ENCODE measurements at regions not wholly inside any gene's neighbourhood (a gene's known extent, or its start where the extent isn't known, plus 50 kb on each side); places are given as distances from the start of the nearest gene placed in this dataset.

- Mint-ChIP-seq H3K36me3 (no peaks in the 10 kb centered on the region), H3K4me3 (no peak overlapping the region), H3K27ac (no peak overlapping the region), H3K27me3 (no peaks in the 10 kb centered on the region), H3K4me1 (ENCODE audit: low read depth) (no peaks in the 10 kb centered on the region), H3K9me3 (peaks cover 4% of the 10 kb centered on the region)
- ChIA-PET POLR2A (no interaction called here), CTCF (no interaction called here)
- intact Hi-C loops (cut with micrococcal nuclease), result no loop called here
- DNase-seq, result no peak
These were observed 143.9 kb downstream of the OR2K2 start for GRCh38 chr9:111186021-111186530.

GRCh38 chr9:111180811-111181210 lies 142.5 kb upstream of the LPAR1 start:
- Mint-ChIP-seq H3K9me3 (peaks cover 4% of the 10 kb centered on the region), H3K36me3 (no peaks in the 10 kb centered on the region), H3K4me1 (ENCODE audit: low read depth) (no peaks in the 10 kb centered on the region), H3K27me3 (peaks cover 2% of the 10 kb centered on the region), H3K4me3 (no peak overlapping the region), H3K27ac (no peak overlapping the region)
- no peak for DNase-seq
- ChIA-PET CTCF (no interaction called here), POLR2A (no interaction called here)
- intact Hi-C loops (cut with micrococcal nuclease), result no loop called here

- Mint-ChIP-seq H3K9me3 (peaks cover 4% of the 10 kb centered on the region), H3K27me3 (peaks cover 2% of the 10 kb centered on the region), H3K27ac (no peak overlapping the region), H3K4me3 (no peak overlapping the region), H3K4me1 (ENCODE audit: low read depth) (no peaks in the 10 kb centered on the region), H3K36me3 (no peaks in the 10 kb centered on the region)
- CTCF ChIA-PET, result no interaction called here
- intact Hi-C loops (cut with micrococcal nuclease), result no loop called here
- no peak for DNase-seq
- POLR2A ChIA-PET, result no interaction called here
These were observed 141.3 kb upstream of the LPAR1 start for GRCh38 chr9:111179577-111179976.

GRCh38 chr9:111178331-111179055 lies 140.2 kb upstream of the LPAR1 start:
- DNase-seq, result no peak
- no peak overlapping the region for H3K27ac Mint-ChIP-seq
- CTCF ChIA-PET, result interaction anchor here (0.6 kb wide), 1 partner anchor 22 kb away, joined by 3 read pairs; no protein-coding TSS in a partner anchor
- H3K9me3 Mint-ChIP-seq, result peaks cover 4% of the 10 kb centered on the region
- no peaks in the 10 kb centered on the region for H3K4me1 Mint-ChIP-seq (ENCODE audit: low read depth)
- POLR2A ChIA-PET, result no interaction called here
- H3K27me3 Mint-ChIP-seq, result peaks cover 2% of the 10 kb centered on the region
- no peaks in the 10 kb centered on the region for H3K36me3 Mint-ChIP-seq
- intact Hi-C loops (cut with micrococcal nuclease), result no loop called here
- no peak overlapping the region for H3K4me3 Mint-ChIP-seq

GRCh38 chr9:111176511-111176910 lies 138.2 kb upstream of the LPAR1 start:
- CTCF ChIA-PET, result no interaction called here
- intact Hi-C loops (cut with micrococcal nuclease), result no loop called here
- POLR2A ChIA-PET, result no interaction called here
- Mint-ChIP-seq H3K9me3 (no peaks in the 10 kb centered on the region), H3K4me3 (no peak overlapping the region), H3K36me3 (no peaks in the 10 kb centered on the region), H3K27me3 (peaks cover 2% of the 10 kb centered on the region), H3K4me1 (ENCODE audit: low read depth) (no peaks in the 10 kb centered on the region), H3K27ac (no peak overlapping the region)
- DNase-seq, result no peak

GRCh38 chr9:111175350-111175749 lies 137.1 kb upstream of the LPAR1 start:
- Mint-ChIP-seq H3K4me1 (ENCODE audit: low read depth) (no peaks in the 10 kb centered on the region), H3K4me3 (no peak overlapping the region), H3K36me3 (no peaks in the 10 kb centered on the region), H3K27me3 (peaks cover 2% of the 10 kb centered on the region), H3K27ac (no peak overlapping the region), H3K9me3 (no peaks in the 10 kb centered on the region)
- no peak for DNase-seq
- ChIA-PET POLR2A (no interaction called here), CTCF (no interaction called here)
- intact Hi-C loops (cut with micrococcal nuclease), result no loop called here

- Mint-ChIP-seq H3K9me3 (peaks cover 31% of the 10 kb centered on the region), H3K27me3 (no peaks in the 10 kb centered on the region), H3K36me3 (peaks cover 2% of the 10 kb centered on the region), H3K4me3 (no peak overlapping the region), H3K27ac (no peak overlapping the region), H3K4me1 (ENCODE audit: low read depth) (no peaks in the 10 kb centered on the region)
- CTCF ChIA-PET, result no interaction called here
- POLR2A ChIA-PET, result no interaction called here
- DNase-seq, result no peak
- intact Hi-C loops (cut with micrococcal nuclease), result no loop called here
These were observed 129.1 kb upstream of the LPAR1 start for GRCh38 chr9:111167341-111167740.

- Mint-ChIP-seq H3K27ac (no peak overlapping the region), H3K36me3 (peaks cover 2% of the 10 kb centered on the region), H3K4me1 (ENCODE audit: low read depth) (no peaks in the 10 kb centered on the region), H3K9me3 (peaks cover 31% of the 10 kb centered on the region), H3K27me3 (no peaks in the 10 kb centered on the region), H3K4me3 (no peak overlapping the region)
- intact Hi-C loops (cut with micrococcal nuclease), result no loop called here
- ChIA-PET POLR2A (no interaction called here), CTCF (no interaction called here)
- no peak for DNase-seq
These were observed 125.6 kb upstream of the LPAR1 start for GRCh38 chr9:111163716-111164389.

GRCh38 chr9:111162026-111162425 lies 123.8 kb upstream of the LPAR1 start:
- CTCF ChIA-PET, result no interaction called here
- no peak for DNase-seq
- Mint-ChIP-seq H3K27me3 (no peaks in the 10 kb centered on the region), H3K27ac (no peak overlapping the region), H3K9me3 (peaks cover 14% of the 10 kb centered on the region), H3K4me1 (ENCODE audit: low read depth) (no peaks in the 10 kb centered on the region), H3K4me3 (no peak overlapping the region), H3K36me3 (no peaks in the 10 kb centered on the region)
- intact Hi-C loops (cut with micrococcal nuclease), result no loop called here
- POLR2A ChIA-PET, result no interaction called here

GRCh38 chr9:111161015-111161415 lies 122.7 kb upstream of the LPAR1 start:
- intact Hi-C loops (cut with micrococcal nuclease), result no loop called here
- Mint-ChIP-seq H3K9me3 (peaks cover 5% of the 10 kb centered on the region), H3K4me3 (no peak overlapping the region), H3K4me1 (ENCODE audit: low read depth) (no peaks in the 10 kb centered on the region), H3K27me3 (no peaks in the 10 kb centered on the region), H3K27ac (no peak overlapping the region), H3K36me3 (no peaks in the 10 kb centered on the region)
- ChIA-PET CTCF (no interaction called here), POLR2A (no interaction called here)
- no peak for DNase-seq

GRCh38 chr9:111158999-111159398 lies 120.7 kb upstream of the LPAR1 start:
- Mint-ChIP-seq H3K9me3 (no peaks in the 10 kb centered on the region), H3K4me1 (ENCODE audit: low read depth) (no peaks in the 10 kb centered on the region), H3K27me3 (no peaks in the 10 kb centered on the region), H3K36me3 (no peaks in the 10 kb centered on the region), H3K4me3 (no peak overlapping the region), H3K27ac (no peak overlapping the region)
- ChIA-PET CTCF (no interaction called here), POLR2A (no interaction called here)
- no peak for DNase-seq
- intact Hi-C loops (cut with micrococcal nuclease), result no loop called here

- Mint-ChIP-seq H3K27me3 (no peaks in the 10 kb centered on the region), H3K4me1 (ENCODE audit: low read depth) (no peaks in the 10 kb centered on the region), H3K36me3 (no peaks in the 10 kb centered on the region), H3K27ac (no peak overlapping the region), H3K4me3 (no peak overlapping the region), H3K9me3 (no peaks in the 10 kb centered on the region)
- DNase-seq, result no peak
- CTCF ChIA-PET, result no interaction called here
- POLR2A ChIA-PET, result no interaction called here
- intact Hi-C loops (cut with micrococcal nuclease), result no loop called here
These were observed 120.1 kb upstream of the LPAR1 start for GRCh38 chr9:111158363-111158762.

GRCh38 chr9:111154081-111154562 lies 115.9 kb upstream of the LPAR1 start:
- no peaks in the 10 kb centered on the region for H3K4me1 Mint-ChIP-seq (ENCODE audit: low read depth)
- no peaks in the 10 kb centered on the region for H3K27me3 Mint-ChIP-seq
- ChIA-PET POLR2A (no interaction called here), CTCF (no interaction called here)
- H3K27ac Mint-ChIP-seq, result no peak overlapping the region
- H3K4me3 Mint-ChIP-seq, result no peak overlapping the region
- intact Hi-C loops (cut with micrococcal nuclease), result no loop called here
- no peaks in the 10 kb centered on the region for H3K9me3 Mint-ChIP-seq
- no peak for DNase-seq
- no peaks in the 10 kb centered on the region for H3K36me3 Mint-ChIP-seq
